ENCODE measurements at regions not wholly inside any gene's neighbourhood (a gene's known extent, or its start where the extent isn't known, plus 50 kb on each side); places are given as distances from the start of the nearest gene placed in this dataset.
A peak's percentile ranks its signal among the peaks of the same experiment; 100 is the strongest.

DNA sequence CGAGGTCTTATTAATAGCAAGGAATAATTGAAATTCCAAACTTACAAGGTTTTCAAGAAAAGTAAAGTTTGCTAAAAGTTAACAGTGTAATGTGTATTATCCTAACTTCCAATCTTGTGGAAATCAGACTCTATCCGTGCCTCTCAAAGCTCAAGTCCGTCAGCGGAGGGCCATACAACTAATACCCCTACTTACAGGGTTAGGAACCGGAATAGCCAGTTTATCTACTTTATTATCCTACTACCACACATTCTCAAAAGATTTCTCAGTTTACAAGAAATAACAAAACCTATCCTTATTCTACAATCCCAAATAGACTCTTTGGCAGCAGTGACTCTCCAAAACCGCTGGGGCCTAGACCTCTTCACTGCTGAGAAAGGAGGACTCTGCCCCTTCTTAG lies 457.8 kb downstream of the PTPRC start:
- Histone ChIP-seq H3K9ac (ENCODE audit: insufficient read depth in 1 of 2, low read length in 2 of 2) (no peak overlapping the region), H3K4me1 (ENCODE audit: control insufficient read depth in 5 of 5, insufficient read depth in 5 of 5, low read length in 5 of 5) (no peaks in the 10 kb centered on the region), H3K4me3 (no peak overlapping the region), H3K9me3 (ENCODE audit: control insufficient read depth in 4 of 4, insufficient read depth in 3 of 4, low read length in 3 of 4) (peaks cover 0 to 2% (median 0%) of the 10 kb centered on the region in 4 donors), H3K27ac (ENCODE audit: low read depth in 1 of 2, low read length in 1 of 2) (no peak overlapping the region), H3K36me3 (ENCODE audit: control insufficient read depth in 4 of 4, insufficient read depth in 4 of 4, low read length in 4 of 4) (no peaks in the 10 kb centered on the region), H3K27me3 (ENCODE audit: control insufficient read depth in 3 of 3, insufficient read depth in 3 of 3, low read length in 2 of 3) (no peaks in the 10 kb centered on the region)
- ATAC-seq (ENCODE audit: insufficient read depth, low FRiP score): no peak
- TF ChIP-seq, protein P1, sequence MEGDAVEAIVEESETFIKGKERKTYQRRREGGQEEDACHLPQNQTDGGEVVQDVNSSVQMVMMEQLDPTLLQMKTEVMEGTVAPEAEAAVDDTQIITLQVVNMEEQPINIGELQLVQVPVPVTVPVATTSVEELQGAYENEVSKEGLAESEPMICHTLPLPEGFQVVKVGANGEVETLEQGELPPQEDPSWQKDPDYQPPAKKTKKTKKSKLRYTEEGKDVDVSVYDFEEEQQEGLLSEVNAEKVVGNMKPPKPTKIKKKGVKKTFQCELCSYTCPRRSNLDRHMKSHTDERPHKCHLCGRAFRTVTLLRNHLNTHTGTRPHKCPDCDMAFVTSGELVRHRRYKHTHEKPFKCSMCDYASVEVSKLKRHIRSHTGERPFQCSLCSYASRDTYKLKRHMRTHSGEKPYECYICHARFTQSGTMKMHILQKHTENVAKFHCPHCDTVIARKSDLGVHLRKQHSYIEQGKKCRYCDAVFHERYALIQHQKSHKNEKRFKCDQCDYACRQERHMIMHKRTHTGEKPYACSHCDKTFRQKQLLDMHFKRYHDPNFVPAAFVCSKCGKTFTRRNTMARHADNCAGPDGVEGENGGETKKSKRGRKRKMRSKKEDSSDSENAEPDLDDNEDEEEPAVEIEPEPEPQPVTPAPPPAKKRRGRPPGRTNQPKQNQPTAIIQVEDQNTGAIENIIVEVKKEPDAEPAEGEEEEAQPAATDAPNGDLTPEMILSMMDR (IDR thresholded peaks at IDR 0.05; ENCODE audit: control extremely low read depth, extremely low read depth): no peak
- 71 to 86% methylated on average over 6 of the region's 6 CpGs for WGBS, 2 donors
- DNase-seq: peak in 2 of 3 donors; percentile 39 to 61

DNA sequence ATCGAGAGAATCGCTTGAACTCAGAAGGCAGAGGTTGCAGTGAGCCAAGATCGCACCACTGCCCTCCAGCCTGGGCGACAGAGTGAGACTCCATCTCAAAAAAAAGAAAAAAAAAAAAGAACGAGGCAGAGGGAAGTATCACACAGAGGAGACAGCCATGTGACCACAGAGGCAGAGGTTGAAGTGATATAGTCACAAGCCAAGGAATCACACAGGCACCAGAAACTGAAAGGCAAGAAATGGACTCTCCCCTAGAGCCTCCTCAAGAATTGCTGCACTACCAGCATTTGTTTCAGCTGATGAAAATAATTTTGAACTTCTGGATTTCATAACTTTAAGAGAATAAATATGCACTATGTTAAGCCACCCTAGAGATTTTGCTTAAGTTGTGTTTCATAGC lies 459.6 kb downstream of the PTPRC start:
- Histone ChIP-seq H3K36me3 (ENCODE audit: control insufficient read depth in 4 of 4, insufficient read depth in 4 of 4, low read length in 4 of 4) (no peaks in the 10 kb centered on the region), H3K4me3 (no peak overlapping the region), H3K9ac (ENCODE audit: insufficient read depth in 1 of 2, low read length in 2 of 2) (no peak overlapping the region), H3K27me3 (ENCODE audit: control insufficient read depth in 3 of 3, insufficient read depth in 3 of 3, low read length in 2 of 3) (no peaks in the 10 kb centered on the region), H3K9me3 (ENCODE audit: control insufficient read depth in 4 of 4, insufficient read depth in 3 of 4, low read length in 3 of 4) (peaks cover 0 to 2% (median 0%) of the 10 kb centered on the region in 4 donors), H3K27ac (ENCODE audit: low read depth in 1 of 2, low read length in 1 of 2) (no peak overlapping the region), H3K4me1 (ENCODE audit: control insufficient read depth in 5 of 5, insufficient read depth in 5 of 5, low read length in 5 of 5) (no peaks in the 10 kb centered on the region)
- DNase-seq: no peak
- 78 to 83% methylated on average over 5 of the region's 5 CpGs for whole genome bisulfite sequencing, 2 donors
- ATAC-seq (ENCODE audit: insufficient read depth, low FRiP score): no peak
- TF ChIP-seq, protein P1 (IDR thresholded peaks at IDR 0.05; ENCODE audit: control extremely low read depth, extremely low read depth): no peak

DNA sequence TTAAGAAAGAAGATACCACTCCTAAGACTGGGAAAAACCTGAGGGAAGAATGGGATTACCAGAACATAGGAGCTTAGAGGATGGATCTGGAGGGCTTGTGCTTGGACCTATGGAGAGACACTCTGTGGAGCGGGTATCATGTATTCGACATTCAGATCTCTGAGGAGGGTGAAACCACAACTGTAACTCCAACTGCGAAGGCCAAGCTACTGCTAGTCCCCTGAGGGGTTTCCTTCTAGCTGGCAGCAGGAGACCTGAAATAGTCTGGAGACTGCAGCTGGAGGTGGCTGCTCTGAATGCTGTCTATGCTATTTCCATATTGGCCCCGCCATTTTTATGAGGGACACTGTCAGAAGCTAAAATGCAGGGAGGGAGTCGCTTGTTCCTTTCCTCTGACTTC lies 462.3 kb downstream of the PTPRC start:
- Histone ChIP-seq H3K4me1 (ENCODE audit: control insufficient read depth in 5 of 5, insufficient read depth in 5 of 5, low read length in 5 of 5) (no peaks in the 10 kb centered on the region), H3K27ac (ENCODE audit: low read depth in 1 of 2, low read length in 1 of 2) (no peak overlapping the region), H3K27me3 (ENCODE audit: control insufficient read depth in 3 of 3, insufficient read depth in 3 of 3, low read length in 2 of 3) (no peaks in the 10 kb centered on the region), H3K36me3 (ENCODE audit: control insufficient read depth in 4 of 4, insufficient read depth in 4 of 4, low read length in 4 of 4) (no peaks in the 10 kb centered on the region), H3K9ac (ENCODE audit: insufficient read depth in 1 of 2, low read length in 2 of 2) (no peak overlapping the region), H3K9me3 (ENCODE audit: control insufficient read depth in 4 of 4, insufficient read depth in 3 of 4, low read length in 3 of 4) (peaks cover 0 to 4% (median 1%) of the 10 kb centered on the region in 4 donors), H3K4me3 (no peak overlapping the region)
- WGBS, 2 donors: 93 to 94% methylated on average over 5 of the region's 5 CpGs
- DNase-seq (no peak), ATAC-seq (ENCODE audit: insufficient read depth, low FRiP score) (no peak)
- TF ChIP-seq, protein P1 (IDR thresholded peaks at IDR 0.05; ENCODE audit: control extremely low read depth, extremely low read depth): no peak

DNA sequence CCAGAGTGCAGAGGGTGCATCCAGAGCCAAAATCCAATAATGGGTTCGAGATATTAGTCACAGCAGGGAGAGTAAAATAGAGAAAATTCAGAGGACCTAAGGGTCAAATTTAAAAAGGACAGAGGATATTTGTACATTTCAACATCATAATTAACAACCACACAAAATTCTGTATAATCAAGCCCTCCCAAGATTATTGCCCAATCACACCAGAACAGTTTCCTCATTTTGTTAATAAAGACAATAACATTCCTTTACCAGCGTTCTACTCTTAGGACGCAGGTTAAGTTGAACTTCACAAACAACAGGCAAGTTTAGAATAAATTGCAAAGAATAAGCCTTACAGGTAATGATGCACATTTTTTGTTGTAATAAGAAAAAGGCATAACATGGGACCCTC lies 462.8 kb downstream of the PTPRC start:
- H3K27me3 ChIP-seq (ENCODE audit: control insufficient read depth in 3 of 3, insufficient read depth in 3 of 3, low read length in 2 of 3): no peaks in the 10 kb centered on the region
- peaks cover 0 to 4% (median 3%) of the 10 kb centered on the region in 4 donors for H3K9me3 ChIP-seq (ENCODE audit: control insufficient read depth in 4 of 4, insufficient read depth in 3 of 4, low read length in 3 of 4)
- no peaks in the 10 kb centered on the region for H3K36me3 ChIP-seq (ENCODE audit: control insufficient read depth in 4 of 4, insufficient read depth in 4 of 4, low read length in 4 of 4)
- ATAC-seq (ENCODE audit: insufficient read depth, low FRiP score): no peak
- 46 to 65% methylated on average over 3 of the region's 3 CpGs for WGBS, 2 donors
- no peaks in the 10 kb centered on the region for H3K4me1 ChIP-seq (ENCODE audit: control insufficient read depth in 5 of 5, insufficient read depth in 5 of 5, low read length in 5 of 5)
- no peak overlapping the region for H3K9ac ChIP-seq (ENCODE audit: insufficient read depth in 1 of 2, low read length in 2 of 2)
- H3K27ac ChIP-seq (ENCODE audit: low read depth in 1 of 2, low read length in 1 of 2): no peak overlapping the region
- H3K4me3 ChIP-seq: no peak overlapping the region
- TF ChIP-seq, protein P1 (IDR thresholded peaks at IDR 0.05; ENCODE audit: control extremely low read depth, extremely low read depth): no peak
- DNase-seq: no peak

Data from lung (tissue), 11 donors.